ENCODE measurements at regions not wholly inside any gene's neighbourhood (a gene's known extent, or its start where the extent isn't known, plus 50 kb on each side); places are given as distances from the start of the nearest gene placed in this dataset.

GRCh38 chr3:191894406-191894805, 433.4 kb downstream of the PYDC2 start:
- TF ChIP-seq POLR2A (IDR thresholded peaks at IDR 0.05), result no peak
- no peak for TF ChIP-seq CTCF (IDR thresholded peaks at IDR 0.05)
- no peak for TF ChIP-seq POLR2AphosphoS5 (IDR thresholded peaks at IDR 0.05)
- no peak for TF ChIP-seq EP300 (IDR thresholded peaks at IDR 0.05)

Measured in stomach (tissue), 4 donors.